HCT116 (cell line): ENCODE measurements at regions not wholly inside any gene's neighbourhood (a gene's known extent, or its start where the extent isn't known, plus 50 kb on each side); places are given as distances from the start of the nearest gene placed in this dataset.
A peak's percentile ranks its signal among the peaks of the same experiment; 100 is the strongest.

Experiments
- ATAC-seq: fragments of 200-7000 bp; cut with Tn5 transposase; 2 replicates; pipeline ENCODE4 v1.9.1; 2020; ENCODE audit warnings: mild to moderate bottlenecking, moderate library complexity
- BruUV-seq: library from RNA; stranded (reverse); fragments of 400-500 nt; replicated peaks from 2 replicates; lab custom pipeline; 2021; lab: Mats Ljungman, UMichigan
- CTCF ChIA-PET: fragments of 300-600 bp; sonication (Branson Sonifier 250); formaldehyde crosslinking; loops from one replicate; lab custom pipeline; 2021; ENCODE audit warnings: antibody characterized with exemption; lab: Charles Lee
- POLR2A ChIA-PET: fragments of 300-600, 350-600 bp; sonication (Branson Sonifier 250); formaldehyde crosslinking; loops from one replicate; lab custom pipeline; 2021; ENCODE audit warnings: antibody characterized with exemption; lab: Charles Lee
- RAD21 ChIA-PET, 2 experiments: fragments of 300-600 bp; sonication (Branson Sonifier 250); formaldehyde crosslinking; loops; one replicate each; lab custom pipeline; 2023; ENCODE audit warnings: low total read pairs in 2 of 2; ENCODE audit not compliant: uncharacterized antibody in 2 of 2, unreplicated experiment in 2 of 2, low non-redundant PET in 1 of 2; lab: Charles Lee
- DNase-seq: peaks from one replicate; pipeline ENCODE4 v3.0.0-alpha.2; 2010; ENCODE audit warnings: low read depth, low spot score
- H2AFZ ChIP-seq: fragments of 200-600 bp; shearing (Covaris generic), sonication (generic); 2 replicates; pipeline ENCODE4 v1.6.1; 2017; ENCODE audit warnings: low read depth, mixed run types, mixed read lengths, antibody characterized with exemption, low read length; ENCODE audit not compliant: poor library complexity, severe bottlenecking
- H3K27ac ChIP-seq: 2 replicates; pipeline ENCODE4 v1.5.1; 2012; ENCODE audit warnings: low read depth, low read length
- H3K27me3 ChIP-seq: fragments of 200-600 bp; sonication (generic); 2 replicates; pipeline ENCODE4 v1.6.1; 2016; ENCODE audit warnings: mixed run types, low read length, mixed read lengths; ENCODE audit not compliant: insufficient read depth
- H3K36me3 ChIP-seq, 2 experiments: fragments of 200-500 bp in 1 of 2; fragments of 200-600 bp in 1 of 2; sonication (Bioruptor generic) in 1 of 2; sonication (generic) in 1 of 2; 2 replicates each; pipeline versions ENCODE4 v1.5.1 to v1.6.1; 2014 to 2016; ENCODE audit warnings: low read length in 2 of 2, inconsistent platforms in 1 of 2, mixed read lengths in 1 of 2, mixed run types in 1 of 2; ENCODE audit not compliant: insufficient read depth in 2 of 2, control insufficient read depth in 1 of 2
- H3K4me1 ChIP-seq, 2 experiments: fragments of 200-600 bp in 1 of 2; sonication (generic) in 1 of 2; 2 replicates each; pipeline versions ENCODE4 v1.5.1 to v1.6.1; 2012 to 2017; ENCODE audit warnings: low read length in 2 of 2, inconsistent platforms in 1 of 2, mild to moderate bottlenecking in 1 of 2, mixed read lengths in 1 of 2, mixed run types in 1 of 2, moderate library complexity in 1 of 2; ENCODE audit not compliant: insufficient read depth in 2 of 2, control insufficient read depth in 1 of 2
- H3K4me2 ChIP-seq: fragments of 200-600 bp; sonication (generic); 2 replicates; pipeline ENCODE4 v1.6.1; 2017; ENCODE audit warnings: mixed run types, low read length, mixed read lengths
- H3K4me3 ChIP-seq, 2 experiments: fragments of 200-600 bp in 1 of 2; sonication (generic) in 1 of 2; replicated peaks in 1 of 2; 2 replicates each; pipeline ENCODE4 v1.5.1; 2011 to 2016; ENCODE audit warnings: low read length in 2 of 2, control low read depth in 1 of 2, low read depth in 1 of 2, mild to moderate bottlenecking in 1 of 2, mixed read lengths in 1 of 2, mixed run types in 1 of 2
- H3K79me2 ChIP-seq: fragments of 200-600 bp; sonication (generic); 2 replicates; pipeline ENCODE4 v1.6.1; 2017; ENCODE audit warnings: mild to moderate bottlenecking, mixed run types, low read length, moderate library complexity, mixed read lengths; ENCODE audit not compliant: insufficient read depth
- H3K9ac ChIP-seq: fragments of 200-600 bp; sonication (generic); 2 replicates; pipeline ENCODE4 v1.6.1; 2016; ENCODE audit warnings: low read length, mixed read lengths
- H3K9me2 ChIP-seq: fragments of 200-600 bp; sonication (generic), shearing (Covaris generic); 2 replicates; pipeline ENCODE4 v1.6.1; 2017; ENCODE audit warnings: mixed run types, mild to moderate bottlenecking, moderate library complexity; ENCODE audit not compliant: insufficient read depth
- H3K9me3 ChIP-seq, 2 experiments: fragments of 200-500 bp in 1 of 2; fragments of 200-600 bp in 1 of 2; sonication (Bioruptor generic) in 1 of 2; sonication (generic) in 1 of 2; 2 replicates each; pipeline ENCODE4 v1.6.1; 2014 to 2017; ENCODE audit warnings: low read length in 2 of 2, mixed read lengths in 2 of 2, inconsistent platforms in 1 of 2, low read depth in 1 of 2, mild to moderate bottlenecking in 1 of 2, mixed run types in 1 of 2, moderate library complexity in 1 of 2; ENCODE audit not compliant: control insufficient read depth in 1 of 2, insufficient read depth in 1 of 2
- H4K20me1 ChIP-seq: fragments of 200-600 bp; sonication (generic), shearing (Covaris generic); 2 replicates; pipeline ENCODE4 v1.6.1; 2017; ENCODE audit warnings: mixed run types, mild to moderate bottlenecking, moderate library complexity; ENCODE audit not compliant: insufficient read depth
- ATF3 ChIP-seq: IDR thresholded peaks from 2 replicates; pipeline ENCODE4 v1.6.1; 2012
- CBX3 ChIP-seq: IDR thresholded peaks from 2 replicates; pipeline ENCODE4 v1.6.1; 2012; ENCODE audit warnings: low read depth
- CEBPB ChIP-seq: IDR thresholded peaks from 2 replicates; pipeline ENCODE4 v1.6.1; 2012; ENCODE audit warnings: low read depth
- CTCF ChIP-seq, 3 experiments: fragments of 200-600 bp in 1 of 3; sonication (generic) in 1 of 3; IDR thresholded peaks in 2 of 3; conservative IDR thresholded peaks in 1 of 3; 2 replicates each; pipeline ENCODE4 v1.5.1; 2012 to 2017; ENCODE audit warnings: low read depth in 2 of 3, low read length in 2 of 3, antibody characterized with exemption in 1 of 3, borderline replicate concordance in 1 of 3, control low read depth in 1 of 3, mild to moderate bottlenecking in 1 of 3, mixed read lengths in 1 of 3, mixed run types in 1 of 3, moderate library complexity in 1 of 3; ENCODE audit not compliant: insufficient read depth in 1 of 3
- EGR1 ChIP-seq: IDR thresholded peaks from 2 replicates; pipeline ENCODE4 v1.6.1; 2012; ENCODE audit warnings: low read depth
- ELF1 ChIP-seq: IDR thresholded peaks from 2 replicates; pipeline ENCODE4 v1.6.1; 2012; ENCODE audit warnings: low read depth, borderline replicate concordance
- EZH2 ChIP-seq: fragments of 200-600 bp; sonication (generic); IDR thresholded peaks from 2 replicates; pipeline ENCODE4 v1.6.1; 2017; ENCODE audit warnings: antibody characterized with exemption, mixed run types
- EZH2phosphoT487 ChIP-seq: fragments of 200-600 bp; IDR thresholded peaks from 2 replicates; pipeline ENCODE4 v1.6.1; 2018; ENCODE audit warnings: antibody characterized with exemption, borderline replicate concordance
- FOSL1 ChIP-seq: IDR thresholded peaks from 2 replicates; pipeline ENCODE4 v1.6.1; 2012; ENCODE audit warnings: low read depth
- JUND ChIP-seq: IDR thresholded peaks from 2 replicates; pipeline ENCODE4 v1.6.1; 2012
- MAX ChIP-seq: IDR thresholded peaks from 2 replicates; pipeline ENCODE4 v1.6.1; 2012
- POLR2A ChIP-seq: IDR thresholded peaks from 2 replicates; pipeline ENCODE4 v1.7.0; 2011; ENCODE audit warnings: borderline replicate concordance; ENCODE audit not compliant: insufficient read depth, insufficient read length; ENCODE audit errors: extremely low read depth
- POLR2AphosphoS5 ChIP-seq: IDR thresholded peaks from 2 replicates; pipeline ENCODE4 v1.6.1; 2011; ENCODE audit warnings: mild to moderate bottlenecking, low read depth, low read length, moderate library complexity
- RAD21 ChIP-seq: IDR thresholded peaks from 2 replicates; pipeline ENCODE4 v1.6.1; 2012; ENCODE audit warnings: low read depth, mild to moderate bottlenecking
- REST ChIP-seq: IDR thresholded peaks from 2 replicates; pipeline ENCODE4 v1.6.1; 2012; ENCODE audit warnings: low read depth
- SIN3A ChIP-seq: IDR thresholded peaks from 2 replicates; pipeline ENCODE4 v1.6.1; 2012; ENCODE audit warnings: low read depth
- SP1 ChIP-seq: IDR thresholded peaks from 2 replicates; pipeline ENCODE4 v1.6.1; 2012; ENCODE audit warnings: low read depth
- SRF ChIP-seq: IDR thresholded peaks from 2 replicates; pipeline ENCODE4 v1.6.1; 2012; ENCODE audit warnings: low read depth
- TCF7L2 ChIP-seq: IDR thresholded peaks from 2 replicates; pipeline ENCODE4 v1.7.0; 2011; ENCODE audit warnings: borderline replicate concordance, inconsistent platforms; ENCODE audit not compliant: insufficient read depth, insufficient read length; ENCODE audit errors: extremely low read depth
- YY1 ChIP-seq: IDR thresholded peaks from 2 replicates; pipeline ENCODE4 v1.6.1; 2011; ENCODE audit warnings: low read length, low read depth, moderate library complexity, mild to moderate bottlenecking; ENCODE audit not compliant: insufficient replicate concordance; ENCODE audit errors: extremely low read depth
- ZFX ChIP-seq: fragments of 450-650 bp; IDR thresholded peaks from 2 replicates; pipeline ENCODE4 v1.6.1; 2017
- ZNF274 ChIP-seq: fragments of 200-500 bp; sonication (Bioruptor generic); IDR thresholded peaks from 2 replicates; pipeline ENCODE4 v1.6.1; 2014; ENCODE audit warnings: mild to moderate bottlenecking, low read depth, low read length, inconsistent platforms
- intact Hi-C: fragments of 100-400 bp; cut with micrococcal nuclease; formaldehyde crosslinking; loops from 2 replicates; pipeline ENCODE4 v1.10.0; 2022

GRCh38 chr3:177357352-177358090, 160.2 kb upstream of the TBL1XR1 start:
- peak; percentile 65 for ATAC-seq
- Histone ChIP-seq H3K9ac (peak overlapping the region; percentile 70), H3K9me2 (no peaks in the 10 kb centered on the region), H3K27me3 (no peaks in the 10 kb centered on the region), H3K4me3 (peak overlapping the region; percentile 23 to 50), H3K4me1 (peaks cover 56 to 69% of the 10 kb centered on the region in 2 experiments), H3K4me2 (peak overlapping the region; percentile 78), H3K79me2 (no peaks in the 10 kb centered on the region), H2AFZ (no peak overlapping the region), H4K20me1 (no peaks in the 10 kb centered on the region), H3K27ac (peak overlapping the region; percentile 97), H3K9me3 (no peaks in the 10 kb centered on the region), H3K36me3 (no peaks in the 10 kb centered on the region)
- DNase-seq = peak; percentile 97
- CTCF ChIA-PET = interaction anchor here (1.5 to 1.6 kb wide), 3 partner anchors 11 to 307 kb away, joined by 3 to 5 read pairs (median 4); partner anchors contain the start of gene TBL1XR1
- RAD21 ChIA-PET = interaction anchor here (0.8 to 1.3 kb wide), 5 partner anchors 10 to 160 kb away, joined by 3 to 4 read pairs (median 4); partner anchors contain the start of gene TBL1XR1 (in 1 of the 2)
- POLR2A ChIA-PET = interaction anchor here (0.7 to 5.6 kb wide), 11 partner anchors 10 to 307 kb away, joined by 3 to 50 read pairs (median 5); partner anchors contain the start of gene TBL1XR1
- no TSS peak for BruUV-seq
- intact Hi-C loops = loop anchor here (1.0 to 10.0 kb wide), 5 partner anchors 12 to 843 kb away; no protein-coding TSS in a partner anchor
- TF ChIP-seq POLR2A (peak; percentile 25), MAX (no peak), ELF1 (no peak), FOSL1 (no peak), ZNF274 (no peak), REST (no peak), SRF (no peak), EZH2 (no peak), CEBPB (no peak), SIN3A (no peak), POLR2AphosphoS5 (peak; percentile 75), ATF3 (no peak), JUND (no peak), ZFX (no peak), RAD21 (no peak), EGR1 (no peak), CBX3 (no peak), YY1 (peak; percentile 52), EZH2phosphoT487 (no peak), CTCF (IDR thresholded peaks at IDR 0.05 in 2 of 3, conservative IDR thresholded peaks at IDR 0.05 in 1 of 3; ENCODE audit: borderline replicate concordance in 1 of 3, insufficient read depth in 1 of 3, low read depth in 2 of 3, low read length in 2 of 3) (no peak; a peak in 1 of 6 replicates), SP1 (no peak), TCF7L2 (peak; percentile 97)
